Endodermal cell (in vitro differentiated cells): ENCODE measurements at regions not wholly inside any gene's neighbourhood (a gene's known extent, or its start where the extent isn't known, plus 50 kb on each side); places are given as distances from the start of the nearest gene placed in this dataset.

Experiments used
- DNase-seq: peaks from one replicate; pipeline ENCODE4 v3.0.0-alpha.2; 2017
- H3K27ac ChIP-seq: 2 replicates; pipeline ENCODE4 v1.5.1; 2013; ENCODE audit warnings: mild to moderate bottlenecking, low read depth, low read length, moderate library complexity
- H3K27me3 ChIP-seq: 2 replicates; pipeline ENCODE4 v1.6.1; 2013; ENCODE audit warnings: mild to moderate bottlenecking, low read length, moderate library complexity; ENCODE audit not compliant: insufficient read depth, control insufficient read depth, poor library complexity, severe bottlenecking
- H3K36me3 ChIP-seq: 2 replicates; pipeline ENCODE4 v1.7.0; 2013; ENCODE audit warnings: mild to moderate bottlenecking, low read length, moderate library complexity; ENCODE audit not compliant: control insufficient read depth, insufficient read depth
- H3K4me1 ChIP-seq: one replicate; pipeline ENCODE4 v1.7.0; 2013; ENCODE audit warnings: low read length; ENCODE audit not compliant: control insufficient read depth, insufficient read depth
- H3K4me3 ChIP-seq: 2 replicates; pipeline ENCODE4 v1.5.1; 2013; ENCODE audit warnings: mild to moderate bottlenecking, low read length, moderate library complexity
- H3K9ac ChIP-seq: 2 replicates; pipeline ENCODE4 v1.6.1; 2013; ENCODE audit warnings: mild to moderate bottlenecking, low read length, moderate library complexity; ENCODE audit not compliant: poor library complexity, severe bottlenecking; ENCODE audit errors: extremely low read depth
- H3K9me3 ChIP-seq: 2 replicates; pipeline ENCODE4 v1.6.1; 2013; ENCODE audit warnings: mild to moderate bottlenecking, low read length, moderate library complexity; ENCODE audit not compliant: control insufficient read depth
- H3K27ac Mint-ChIP-seq: 2 replicates; pipeline ENCODE4 v1.8.0; 2020; ENCODE audit warnings: mixed read lengths
- H3K27me3 Mint-ChIP-seq: 2 replicates; pipeline ENCODE4 v1.8.0; 2021; ENCODE audit warnings: mild to moderate bottlenecking, mixed read lengths; ENCODE audit not compliant: insufficient read depth
- H3K36me3 Mint-ChIP-seq: 2 replicates; pipeline ENCODE4 v1.8.0; 2020; ENCODE audit warnings: low read depth, mixed read lengths
- H3K4me1 Mint-ChIP-seq: 2 replicates; pipeline ENCODE4 v1.8.0; 2020; ENCODE audit warnings: mixed read lengths
- H3K4me3 Mint-ChIP-seq: 2 replicates; pipeline ENCODE4 v1.8.0; 2020; ENCODE audit warnings: mild to moderate bottlenecking, moderate library complexity, mixed read lengths
- H3K9me3 Mint-ChIP-seq: 2 replicates; pipeline ENCODE4 v1.8.0; 2020; ENCODE audit warnings: mild to moderate bottlenecking, mixed read lengths
- WGBS, 2 experiments: methylation state at CpG; one replicate each; pipeline versions ENCODE4 v1.1.5 to v1.1.7; 2013; ENCODE audit warnings: missing lambda C conversion rate in 2 of 2, mixed read lengths in 1 of 2; ENCODE audit not compliant: insufficient coverage in 1 of 2, insufficient read length in 1 of 2; 5-methylcytosine and 5-hydroxymethylcytosine counted together
- TF ChIP-seq, protein P1 (sequence below): fragments of 200-600 bp; sonication (generic); conservative IDR thresholded peaks from 2 replicates; pipeline ENCODE4 v1.5.0; 2021; ENCODE audit warnings: antibody characterized with exemption, mild to moderate bottlenecking

GRCh38 chr11:92141159-92141558 is 83.5 kb upstream of the FAT3 start:
- Histone ChIP-seq H3K27me3 (no peaks in the 10 kb centered on the region), H3K27ac (no peak overlapping the region), H3K36me3 (no peaks in the 10 kb centered on the region), H3K4me1 (no peaks in the 10 kb centered on the region), H3K9ac (no peak overlapping the region), H3K9me3 (no peaks in the 10 kb centered on the region), H3K4me3 (no peak overlapping the region)
- DNase-seq = no peak
- WGBS, 2 experiments = 96% methylated on average over 3 of the region's 3 CpGs; no CpG with 5 or more reads in 1 of the 2 experiments
- Mint-ChIP-seq H3K4me1 (peaks cover 6% of the 10 kb centered on the region), H3K9me3 (no peaks in the 10 kb centered on the region), H3K36me3 (no peaks in the 10 kb centered on the region), H3K4me3 (no peak overlapping the region), H3K27me3 (no peaks in the 10 kb centered on the region), H3K27ac (no peak overlapping the region)
- TF ChIP-seq, protein P1, sequence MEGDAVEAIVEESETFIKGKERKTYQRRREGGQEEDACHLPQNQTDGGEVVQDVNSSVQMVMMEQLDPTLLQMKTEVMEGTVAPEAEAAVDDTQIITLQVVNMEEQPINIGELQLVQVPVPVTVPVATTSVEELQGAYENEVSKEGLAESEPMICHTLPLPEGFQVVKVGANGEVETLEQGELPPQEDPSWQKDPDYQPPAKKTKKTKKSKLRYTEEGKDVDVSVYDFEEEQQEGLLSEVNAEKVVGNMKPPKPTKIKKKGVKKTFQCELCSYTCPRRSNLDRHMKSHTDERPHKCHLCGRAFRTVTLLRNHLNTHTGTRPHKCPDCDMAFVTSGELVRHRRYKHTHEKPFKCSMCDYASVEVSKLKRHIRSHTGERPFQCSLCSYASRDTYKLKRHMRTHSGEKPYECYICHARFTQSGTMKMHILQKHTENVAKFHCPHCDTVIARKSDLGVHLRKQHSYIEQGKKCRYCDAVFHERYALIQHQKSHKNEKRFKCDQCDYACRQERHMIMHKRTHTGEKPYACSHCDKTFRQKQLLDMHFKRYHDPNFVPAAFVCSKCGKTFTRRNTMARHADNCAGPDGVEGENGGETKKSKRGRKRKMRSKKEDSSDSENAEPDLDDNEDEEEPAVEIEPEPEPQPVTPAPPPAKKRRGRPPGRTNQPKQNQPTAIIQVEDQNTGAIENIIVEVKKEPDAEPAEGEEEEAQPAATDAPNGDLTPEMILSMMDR = no peak

- H3K36me3 ChIP-seq = no peaks in the 10 kb centered on the region
- WGBS, 2 experiments = 91% methylated on average over 1 to 2 of the region's 2 CpGs
- no peak overlapping the region for H3K4me3 Mint-ChIP-seq
- no peaks in the 10 kb centered on the region for H3K36me3 Mint-ChIP-seq
- no peaks in the 10 kb centered on the region for H3K9me3 Mint-ChIP-seq
- H3K9ac ChIP-seq = no peak overlapping the region
- no peaks in the 10 kb centered on the region for H3K27me3 Mint-ChIP-seq
- H3K27ac Mint-ChIP-seq = no peak overlapping the region
- H3K4me1 Mint-ChIP-seq = peaks cover 6% of the 10 kb centered on the region
- no peaks in the 10 kb centered on the region for H3K9me3 ChIP-seq
- TF ChIP-seq, protein P1 = no peak
- H3K27ac ChIP-seq = no peak overlapping the region
- H3K4me3 ChIP-seq = no peak overlapping the region
- H3K4me1 ChIP-seq = no peaks in the 10 kb centered on the region
- no peaks in the 10 kb centered on the region for H3K27me3 ChIP-seq
- DNase-seq = no peak
Measured at GRCh38 chr11:92140021-92140420, 84.6 kb upstream of the FAT3 start.

GRCh38 chr11:92138296-92138695 is 86.3 kb upstream of the FAT3 start:
- Mint-ChIP-seq H3K4me1 (peaks cover 6% of the 10 kb centered on the region), H3K36me3 (no peaks in the 10 kb centered on the region), H3K27me3 (no peaks in the 10 kb centered on the region), H3K27ac (no peak overlapping the region), H3K9me3 (no peaks in the 10 kb centered on the region), H3K4me3 (no peak overlapping the region)
- Histone ChIP-seq H3K36me3 (no peaks in the 10 kb centered on the region), H3K27me3 (no peaks in the 10 kb centered on the region), H3K27ac (no peak overlapping the region), H3K4me3 (no peak overlapping the region), H3K9ac (no peak overlapping the region), H3K4me1 (no peaks in the 10 kb centered on the region), H3K9me3 (no peaks in the 10 kb centered on the region)
- no peak for DNase-seq
- TF ChIP-seq, protein P1 = no peak
